B cell (primary cell): ENCODE measurements at regions not wholly inside any gene's neighbourhood (a gene's known extent, or its start where the extent isn't known, plus 50 kb on each side); places are given as distances from the start of the nearest gene placed in this dataset.

Source experiments
- ATAC-seq: fragments of 200-7000 bp; cut with Tn5 transposase; one replicate; pipeline ENCODE4 v1.10.0; 2021; ENCODE audit warnings: low read depth, mild to moderate bottlenecking, moderate number of reproducible peaks, moderate library complexity
- CTCF ChIA-PET: fragments of 350-600 bp; sonication (Branson Sonifier 250); formaldehyde crosslinking; loops from one replicate; lab custom pipeline; 2021; ENCODE audit warnings: antibody characterized with exemption, inconsistent platforms; lab: Charles Lee
- POLR2A ChIA-PET: fragments of 350-600 bp; sonication (Branson Sonifier 250); formaldehyde crosslinking; loops from one replicate; lab custom pipeline; 2021; ENCODE audit warnings: antibody characterized with exemption; lab: Charles Lee
- DNase-seq: peaks from one replicate; pipeline ENCODE4 v3.0.0; 2013
- H2AFZ ChIP-seq: 2 replicates; pipeline ENCODE4 v1.6.1; 2012; ENCODE audit warnings: mild to moderate bottlenecking, low read depth, low read length; ENCODE audit not compliant: insufficient read depth, poor library complexity, severe bottlenecking
- H3K27ac ChIP-seq, 2 donors: 1 replicate in 1 of 2; 2 replicates in 1 of 2; pipeline ENCODE4 v1.5.1; 2012 to 2013; ENCODE audit warnings: low read length in 2 of 2, mild to moderate bottlenecking in 2 of 2, moderate library complexity in 1 of 2
- H3K27me3 ChIP-seq, 4 experiments: fragments of 200-600 bp in 1 of 4; sonication (generic) in 1 of 4; replicated peaks in 1 of 4; 1 replicate in 2 of 4; 2 replicates in 2 of 4; pipeline versions ENCODE4 v1.6.1 to v1.7.0; 2013 to 2016; ENCODE audit warnings: low read length in 3 of 4, mild to moderate bottlenecking in 2 of 4, mixed read lengths in 1 of 4, moderate library complexity in 1 of 4; ENCODE audit not compliant: insufficient read depth in 4 of 4, control insufficient read depth in 3 of 4; ENCODE audit errors: control extremely low read depth in 1 of 4
- H3K36me3 ChIP-seq, 2 experiments: replicated peaks in 1 of 2; 1 replicate in 1 of 2; 2 replicates in 1 of 2; pipeline versions ENCODE4 v1.6.1 to v1.7.1; 2013; ENCODE audit warnings: low read length in 1 of 2; ENCODE audit not compliant: insufficient read depth in 2 of 2, control insufficient read depth in 1 of 2; ENCODE audit errors: control extremely low read depth in 1 of 2, extremely low read depth in 1 of 2
- H3K4me1 ChIP-seq, 2 donors: fragments of 200-600 bp in 1 of 2; sonication (generic) in 1 of 2; 1 replicate in 1 of 2; 2 replicates in 1 of 2; pipeline versions ENCODE4 v1.5.1 to v1.6.1; 2013 to 2017; ENCODE audit warnings: low read length in 2 of 2; ENCODE audit not compliant: control insufficient read depth in 2 of 2, insufficient read depth in 2 of 2
- H3K4me2 ChIP-seq: replicated peaks from 2 replicates; pipeline ENCODE3; 2012; ENCODE audit warnings: mild to moderate bottlenecking, low read depth, low read length; ENCODE audit not compliant: poor library complexity, severe bottlenecking
- H3K4me3 ChIP-seq, 5 experiments: fragments of 200-600 bp in 1 of 5; sonication (generic) in 1 of 5; 1 replicate in 3 of 5; 2 replicates in 2 of 5; pipeline versions ENCODE4 v1.5.1 to v1.7.0; 2011 to 2016; ENCODE audit warnings: low read length in 4 of 5, mild to moderate bottlenecking in 4 of 5, low read depth in 2 of 5, control low read depth in 1 of 5, moderate library complexity in 1 of 5; ENCODE audit not compliant: insufficient read depth in 1 of 5; ENCODE audit errors: control extremely low read depth in 1 of 5, extremely low read depth in 1 of 5
- H3K79me2 ChIP-seq: fragments of 200-600 bp; sonication (generic); one replicate; pipeline ENCODE4 v1.6.0; 2016; ENCODE audit warnings: low read length; ENCODE audit not compliant: control insufficient read depth, insufficient read depth
- H3K9ac ChIP-seq: fragments of 200-600 bp; sonication (generic); 2 replicates; pipeline ENCODE4 v1.6.1; 2017; ENCODE audit warnings: mild to moderate bottlenecking, low read length, moderate library complexity
- H3K9me3 ChIP-seq, 3 donors: one replicate each; pipeline versions ENCODE4 v1.6.1 to v1.7.1; 2013; ENCODE audit warnings: low read length in 2 of 3; ENCODE audit not compliant: control insufficient read depth in 2 of 3, insufficient read depth in 1 of 3; ENCODE audit errors: control extremely low read depth in 1 of 3
- H4K20me1 ChIP-seq: 2 replicates; pipeline ENCODE4 v1.6.0; 2012; ENCODE audit warnings: mild to moderate bottlenecking, low read length; ENCODE audit not compliant: insufficient read depth, control insufficient read depth, poor library complexity, severe bottlenecking
- H3K27ac Mint-ChIP-seq: one replicate; pipeline ENCODE4 v1.8.0; 2021; ENCODE audit warnings: mixed read lengths
- H3K27me3 Mint-ChIP-seq: one replicate; pipeline ENCODE4 v1.8.0; 2021; ENCODE audit warnings: mixed read lengths
- H3K4me1 Mint-ChIP-seq: one replicate; pipeline ENCODE4 v1.8.0; 2021; ENCODE audit warnings: mixed read lengths
- H3K4me3 Mint-ChIP-seq: one replicate; pipeline ENCODE4 v1.8.0; 2021; ENCODE audit warnings: mixed read lengths
- H3K9me3 Mint-ChIP-seq: one replicate; pipeline ENCODE4 v1.8.0; 2022; ENCODE audit warnings: mixed read lengths; ENCODE audit not compliant: insufficient read depth
- EZH2 ChIP-seq: IDR thresholded peaks from 2 replicates; pipeline ENCODE4 v1.6.1; 2012; ENCODE audit warnings: borderline replicate concordance, low read depth, mild to moderate bottlenecking, moderate library complexity, low read length; ENCODE audit not compliant: insufficient read depth, poor library complexity, severe bottlenecking
- WGBS: methylation state at CpG from one replicate; pipeline ENCODE4 v1.1.5; 2013; ENCODE audit warnings: missing lambda C conversion rate; ENCODE audit not compliant: insufficient coverage; 5-methylcytosine and 5-hydroxymethylcytosine counted together
- intact Hi-C: fragments of 100-400 bp; cut with micrococcal nuclease; formaldehyde crosslinking; loops from one replicate; pipeline ENCODE4 v1.10.0; 2022
- TF ChIP-seq, protein P1 (sequence below): fragments of 200-600 bp; IDR thresholded peaks from one replicate; pipeline ENCODE4 v1.8.0; 2022; ENCODE audit warnings: antibody characterized with exemption, mild to moderate bottlenecking

DNA sequence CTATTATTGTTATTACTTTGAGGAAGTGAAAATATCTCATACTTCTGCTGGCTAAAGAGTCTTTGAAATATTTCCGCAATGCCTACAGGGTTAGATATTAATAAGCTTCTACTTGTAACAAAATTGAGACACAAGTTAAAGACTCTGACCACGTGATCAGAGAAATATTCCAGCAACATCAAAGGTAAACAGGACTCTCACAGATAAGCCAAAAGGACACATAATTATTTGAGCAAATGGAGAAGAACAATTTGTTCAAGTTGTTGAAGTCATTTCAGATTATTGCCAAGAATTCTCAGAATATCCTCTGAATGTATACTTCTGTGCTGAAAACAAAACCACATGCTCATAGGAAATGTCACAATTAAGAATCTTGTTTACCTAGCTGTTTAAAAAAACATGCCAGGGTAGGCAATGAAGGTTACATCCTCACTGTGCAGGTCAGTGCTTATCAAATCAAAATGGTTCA, 225.8 kb upstream of the ALCAM start:
- ATAC-seq (no peak), DNase-seq (no peak)
- WGBS = no CpG with 5 or more reads among the region's 2 CpGs
- Histone ChIP-seq H3K4me1 (no peaks in the 10 kb centered on the region), H4K20me1 (no peaks in the 10 kb centered on the region), H3K36me3 (no peaks in the 10 kb centered on the region), H3K9ac (no peak overlapping the region), H3K79me2 (no peaks in the 10 kb centered on the region), H3K9me3 (no peaks in the 10 kb centered on the region), H3K27me3 (no peaks in the 10 kb centered on the region), H3K4me3 (no peak overlapping the region), H3K4me2 (no peak overlapping the region), H3K27ac (no peak overlapping the region), H2AFZ (no peak overlapping the region)
- Mint-ChIP-seq H3K27me3 (no peaks in the 10 kb centered on the region), H3K4me3 (no peak overlapping the region), H3K27ac (no peak overlapping the region), H3K4me1 (peaks cover 8% of the 10 kb centered on the region), H3K9me3 (no peaks in the 10 kb centered on the region)
- CTCF ChIA-PET = no interaction called here
- POLR2A ChIA-PET = no interaction called here
- intact Hi-C loops = no loop called here
- TF ChIP-seq EZH2 = no peak
- TF ChIP-seq, protein P1, sequence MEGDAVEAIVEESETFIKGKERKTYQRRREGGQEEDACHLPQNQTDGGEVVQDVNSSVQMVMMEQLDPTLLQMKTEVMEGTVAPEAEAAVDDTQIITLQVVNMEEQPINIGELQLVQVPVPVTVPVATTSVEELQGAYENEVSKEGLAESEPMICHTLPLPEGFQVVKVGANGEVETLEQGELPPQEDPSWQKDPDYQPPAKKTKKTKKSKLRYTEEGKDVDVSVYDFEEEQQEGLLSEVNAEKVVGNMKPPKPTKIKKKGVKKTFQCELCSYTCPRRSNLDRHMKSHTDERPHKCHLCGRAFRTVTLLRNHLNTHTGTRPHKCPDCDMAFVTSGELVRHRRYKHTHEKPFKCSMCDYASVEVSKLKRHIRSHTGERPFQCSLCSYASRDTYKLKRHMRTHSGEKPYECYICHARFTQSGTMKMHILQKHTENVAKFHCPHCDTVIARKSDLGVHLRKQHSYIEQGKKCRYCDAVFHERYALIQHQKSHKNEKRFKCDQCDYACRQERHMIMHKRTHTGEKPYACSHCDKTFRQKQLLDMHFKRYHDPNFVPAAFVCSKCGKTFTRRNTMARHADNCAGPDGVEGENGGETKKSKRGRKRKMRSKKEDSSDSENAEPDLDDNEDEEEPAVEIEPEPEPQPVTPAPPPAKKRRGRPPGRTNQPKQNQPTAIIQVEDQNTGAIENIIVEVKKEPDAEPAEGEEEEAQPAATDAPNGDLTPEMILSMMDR = no peak

DNA sequence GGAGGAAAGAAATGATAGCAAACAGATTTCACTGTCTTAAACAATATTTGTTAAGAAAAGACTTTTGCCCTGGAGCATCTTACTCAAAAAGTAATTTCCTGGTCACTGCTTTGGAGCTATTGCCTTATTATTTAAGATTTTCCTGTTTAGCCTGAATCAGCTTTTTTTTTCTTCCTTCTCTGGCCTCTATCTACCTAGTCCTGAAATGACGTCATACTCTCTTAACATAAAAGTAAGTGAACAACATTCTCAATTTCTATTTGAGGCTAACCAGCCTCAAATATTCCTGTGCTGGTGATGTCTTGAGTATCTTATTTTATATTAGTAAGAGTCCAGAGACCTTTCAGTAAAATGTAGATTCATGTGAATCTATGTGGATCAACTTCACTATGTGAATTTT, 221.9 kb upstream of the ALCAM start:
- intact Hi-C loops = no loop called here
- Histone ChIP-seq H3K79me2 (no peaks in the 10 kb centered on the region), H3K27me3 (no peaks in the 10 kb centered on the region), H3K4me1 (no peaks in the 10 kb centered on the region), H3K9ac (no peak overlapping the region), H3K4me2 (no peak overlapping the region), H4K20me1 (no peaks in the 10 kb centered on the region), H3K9me3 (peaks cover 0 to 8% (median 0%) of the 10 kb centered on the region in 3 donors), H3K36me3 (no peaks in the 10 kb centered on the region), H3K27ac (no peak overlapping the region), H3K4me3 (no peak overlapping the region), H2AFZ (no peak overlapping the region)
- no peaks in the 10 kb centered on the region for H3K9me3 Mint-ChIP-seq
- no CpG with 5 or more reads among the region's 1 CpG for WGBS
- POLR2A ChIA-PET = no interaction called here
- no peak overlapping the region for H3K4me3 Mint-ChIP-seq
- TF ChIP-seq EZH2 = no peak
- TF ChIP-seq, protein P1 = no peak
- peaks cover 8% of the 10 kb centered on the region for H3K4me1 Mint-ChIP-seq
- DNase-seq (no peak), ATAC-seq (no peak)
- CTCF ChIA-PET = no interaction called here
- no peaks in the 10 kb centered on the region for H3K27me3 Mint-ChIP-seq
- H3K27ac Mint-ChIP-seq = no peak overlapping the region
